OCI-LY7 (cell line): ENCODE measurements at regions not wholly inside any gene's neighbourhood (a gene's known extent, or its start where the extent isn't known, plus 50 kb on each side); places are given as distances from the start of the nearest gene placed in this dataset.

Experiments used
- BruUV-seq: library from RNA; stranded (reverse); fragments of 400-500 nt; replicated peaks from 2 replicates; lab custom pipeline; 2021; lab: Mats Ljungman, UMichigan
- CTCF ChIA-PET: fragments of 300-600 bp; sonication (Branson Sonifier 250); formaldehyde crosslinking; loops from one replicate; lab custom pipeline; 2022; ENCODE audit warnings: antibody characterized with exemption; ENCODE audit not compliant: unreplicated experiment; lab: Charles Lee
- POLR2A ChIA-PET: fragments of 300-600 bp; sonication (Branson Sonifier 250); formaldehyde crosslinking; loops from one replicate; lab custom pipeline; 2022; ENCODE audit warnings: antibody characterized with exemption; lab: Charles Lee
- DNase-seq: peaks from one replicate; pipeline ENCODE4 v3.0.0-alpha.2; 2015; ENCODE audit warnings: low spot score
- H2AFZ ChIP-seq: fragments of 200-600 bp; sonication (generic), shearing (Covaris generic); 2 replicates; pipeline ENCODE4 v1.6.1; 2014; ENCODE audit warnings: mild to moderate bottlenecking, antibody characterized with exemption, low read length, moderate library complexity
- H3K27ac ChIP-seq: fragments of 200-600 bp; sonication (generic); 2 replicates; pipeline ENCODE4 v1.5.1; 2014; ENCODE audit warnings: mixed run types, low read depth, mild to moderate bottlenecking, moderate library complexity, low read length, inconsistent platforms; ENCODE audit not compliant: poor library complexity, severe bottlenecking
- H3K36me3 ChIP-seq: fragments of 200-600 bp; sonication (generic); 2 replicates; pipeline ENCODE4 v1.6.1; 2014; ENCODE audit warnings: mild to moderate bottlenecking, antibody characterized with exemption, low read length, moderate library complexity, mixed read lengths; ENCODE audit not compliant: insufficient read depth
- H3K4me1 ChIP-seq: fragments of 200-600 bp; sonication (generic); 2 replicates; pipeline ENCODE4 v1.5.1; 2014; ENCODE audit warnings: mild to moderate bottlenecking, low read length; ENCODE audit not compliant: insufficient read depth, poor library complexity, severe bottlenecking
- H3K4me2 ChIP-seq: fragments of 200-600 bp; sonication (generic); 2 replicates; pipeline ENCODE4 v1.6.1; 2014; ENCODE audit warnings: mild to moderate bottlenecking, low read length
- H3K4me3 ChIP-seq: fragments of 200-600 bp; sonication (generic); 2 replicates; pipeline ENCODE4 v1.5.1; 2014; ENCODE audit warnings: mild to moderate bottlenecking, low read depth, low read length; ENCODE audit not compliant: poor library complexity, severe bottlenecking
- H3K79me2 ChIP-seq: fragments of 200-600 bp; sonication (generic); 2 replicates; pipeline ENCODE4 v1.6.1; 2016; ENCODE audit warnings: low read depth, mild to moderate bottlenecking, low read length, moderate library complexity, mixed read lengths; ENCODE audit not compliant: insufficient read depth
- H3K9me2 ChIP-seq: fragments of 200-600 bp; sonication (generic); 2 replicates; pipeline ENCODE4 v1.6.1; 2016; ENCODE audit warnings: mild to moderate bottlenecking, low read length, mixed read lengths; ENCODE audit not compliant: insufficient read depth
- H3K9me3 ChIP-seq: fragments of 200-600 bp; sonication (generic); 2 replicates; pipeline ENCODE4 v1.6.1; 2014; ENCODE audit warnings: mild to moderate bottlenecking, mixed run types, low read length, mixed read lengths
- H4K20me1 ChIP-seq: fragments of 200-600 bp; sonication (generic); 2 replicates; pipeline ENCODE4 v1.6.1; 2014; ENCODE audit warnings: mild to moderate bottlenecking, antibody characterized with exemption, low read length, moderate library complexity, mixed read lengths; ENCODE audit not compliant: insufficient read depth
- EZH2phosphoT487 ChIP-seq: fragments of 200-600 bp; sonication (generic); IDR thresholded peaks from 2 replicates; pipeline ENCODE4 v1.6.1; 2018; ENCODE audit warnings: low read depth, borderline replicate concordance, mild to moderate bottlenecking, mixed run types, antibody characterized with exemption, low read length, moderate library complexity, mixed read lengths
- intact Hi-C: fragments of 100-400 bp; cut with micrococcal nuclease; formaldehyde crosslinking; loops from one replicate; pipeline ENCODE4 v1.10.0; 2022; ENCODE audit not compliant: unreplicated experiment
- TF ChIP-seq, protein P1 (sequence below): fragments of 200-600 bp; sonication (generic); conservative IDR thresholded peaks from 2 replicates; pipeline ENCODE4 v1.5.1; 2014; ENCODE audit warnings: mild to moderate bottlenecking, antibody characterized with exemption, low read length, moderate library complexity, mixed read lengths

DNA sequence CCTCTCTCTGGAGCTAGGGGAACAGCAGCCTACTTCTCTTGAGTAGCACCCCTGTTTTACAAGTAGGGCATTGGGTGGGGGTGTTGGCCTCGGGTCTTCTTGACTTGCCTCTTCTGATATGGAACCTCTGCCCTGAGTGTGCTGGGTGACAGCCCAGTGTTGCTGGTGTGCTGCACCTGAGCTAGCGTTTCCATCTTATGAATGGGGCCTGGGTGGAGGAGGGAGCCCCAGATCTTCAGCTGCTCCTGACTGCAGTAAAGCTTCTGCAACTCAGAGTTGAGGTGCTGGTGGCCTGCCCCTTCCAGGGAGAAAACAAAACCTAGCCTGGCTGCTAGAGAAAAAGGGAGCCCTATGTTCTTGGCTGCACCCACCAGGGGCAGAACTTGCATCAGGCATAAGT lies 202.5 kb upstream of the SHH start:
- Histone ChIP-seq H3K4me3 (no peak overlapping the region), H3K27ac (no peak overlapping the region), H3K36me3 (no peaks in the 10 kb centered on the region), H3K4me1 (no peaks in the 10 kb centered on the region), H2AFZ (no peak overlapping the region), H4K20me1 (no peaks in the 10 kb centered on the region), H3K79me2 (no peaks in the 10 kb centered on the region), H3K9me2 (no peaks in the 10 kb centered on the region), H3K9me3 (peaks cover 8% of the 10 kb centered on the region; the same call in 1 of the 2 replicates), H3K4me2 (no peak overlapping the region)
- TF ChIP-seq, protein P1, sequence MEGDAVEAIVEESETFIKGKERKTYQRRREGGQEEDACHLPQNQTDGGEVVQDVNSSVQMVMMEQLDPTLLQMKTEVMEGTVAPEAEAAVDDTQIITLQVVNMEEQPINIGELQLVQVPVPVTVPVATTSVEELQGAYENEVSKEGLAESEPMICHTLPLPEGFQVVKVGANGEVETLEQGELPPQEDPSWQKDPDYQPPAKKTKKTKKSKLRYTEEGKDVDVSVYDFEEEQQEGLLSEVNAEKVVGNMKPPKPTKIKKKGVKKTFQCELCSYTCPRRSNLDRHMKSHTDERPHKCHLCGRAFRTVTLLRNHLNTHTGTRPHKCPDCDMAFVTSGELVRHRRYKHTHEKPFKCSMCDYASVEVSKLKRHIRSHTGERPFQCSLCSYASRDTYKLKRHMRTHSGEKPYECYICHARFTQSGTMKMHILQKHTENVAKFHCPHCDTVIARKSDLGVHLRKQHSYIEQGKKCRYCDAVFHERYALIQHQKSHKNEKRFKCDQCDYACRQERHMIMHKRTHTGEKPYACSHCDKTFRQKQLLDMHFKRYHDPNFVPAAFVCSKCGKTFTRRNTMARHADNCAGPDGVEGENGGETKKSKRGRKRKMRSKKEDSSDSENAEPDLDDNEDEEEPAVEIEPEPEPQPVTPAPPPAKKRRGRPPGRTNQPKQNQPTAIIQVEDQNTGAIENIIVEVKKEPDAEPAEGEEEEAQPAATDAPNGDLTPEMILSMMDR: no peak
- no peak for TF ChIP-seq EZH2phosphoT487
- ChIA-PET POLR2A (no interaction called here), CTCF (no interaction called here)
- BruUV-seq: no TSS peak
- no peak for DNase-seq
- intact Hi-C loops: no loop called here

DNA sequence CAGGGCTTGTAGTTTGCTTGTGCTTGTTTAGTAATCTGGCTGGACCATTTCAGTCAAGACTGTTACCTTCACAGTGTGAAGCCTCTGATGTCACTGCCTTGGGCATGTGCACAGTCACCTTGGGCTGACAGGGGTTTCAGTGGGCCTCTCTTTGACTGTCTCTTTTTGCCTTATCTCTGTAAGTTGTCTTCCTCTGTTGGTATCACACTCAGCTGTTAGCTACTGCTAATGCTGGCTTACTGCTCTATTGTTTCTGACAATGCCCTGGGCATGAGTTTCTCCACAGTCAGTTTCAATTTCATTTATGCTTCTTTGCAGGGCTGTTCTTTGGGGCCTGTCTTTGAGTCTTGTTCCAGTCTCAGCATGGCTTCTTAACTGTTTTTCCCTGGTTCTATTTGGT lies 201.9 kb upstream of the SHH start:
- no peak overlapping the region for H2AFZ ChIP-seq
- intact Hi-C loops: no loop called here
- peaks cover 8% of the 10 kb centered on the region; the same call in 1 of the 2 replicates for H3K9me3 ChIP-seq
- no peaks in the 10 kb centered on the region for H4K20me1 ChIP-seq
- ChIA-PET POLR2A (no interaction called here), CTCF (no interaction called here)
- H3K79me2 ChIP-seq: no peaks in the 10 kb centered on the region
- no peaks in the 10 kb centered on the region for H3K4me1 ChIP-seq
- TF ChIP-seq EZH2phosphoT487: no peak
- no peak overlapping the region for H3K4me2 ChIP-seq
- no TSS peak for BruUV-seq
- no peak for DNase-seq
- H3K27ac ChIP-seq: no peak overlapping the region
- H3K9me2 ChIP-seq: no peaks in the 10 kb centered on the region
- no peaks in the 10 kb centered on the region for H3K36me3 ChIP-seq
- H3K4me3 ChIP-seq: no peak overlapping the region

DNA sequence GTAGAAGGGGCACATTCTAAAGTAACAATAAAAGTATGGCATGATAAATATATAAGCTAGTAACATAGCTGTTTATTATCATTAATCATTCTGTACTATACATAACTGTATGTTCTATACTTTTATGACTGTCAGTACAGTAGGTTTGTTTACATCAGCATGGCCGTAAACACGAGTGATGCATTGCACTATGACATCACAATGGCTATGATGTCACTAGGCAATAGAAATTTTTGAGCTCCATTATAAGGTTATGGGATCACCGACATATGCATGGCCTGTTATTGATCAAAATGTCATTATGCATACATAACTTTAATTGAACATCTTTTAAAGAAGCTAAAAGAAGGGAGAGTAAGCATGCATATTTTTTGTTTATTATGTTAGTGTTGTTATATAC lies 200.1 kb upstream of the SHH start:
- intact Hi-C loops: no loop called here
- POLR2A ChIA-PET: interaction anchor here (1.2 kb wide), 1 partner anchor 405 kb away, joined by 3 read pairs; no protein-coding TSS in a partner anchor
- Histone ChIP-seq H3K27ac (no peak overlapping the region), H3K9me2 (no peaks in the 10 kb centered on the region), H3K79me2 (no peaks in the 10 kb centered on the region), H3K4me3 (no peak overlapping the region), H4K20me1 (no peaks in the 10 kb centered on the region), H2AFZ (no peak overlapping the region), H3K4me2 (no peak overlapping the region), H3K4me1 (no peaks in the 10 kb centered on the region), H3K36me3 (no peaks in the 10 kb centered on the region), H3K9me3 (peaks cover 8% of the 10 kb centered on the region; the same call in 1 of the 2 replicates)
- CTCF ChIA-PET: no interaction called here
- TF ChIP-seq, protein P1: no peak
- no peak for TF ChIP-seq EZH2phosphoT487
- no peak for DNase-seq
- no TSS peak for BruUV-seq
